Spinal cord (tissue), 9 donors: ENCODE measurements at regions not wholly inside any gene's neighbourhood (a gene's known extent, or its start where the extent isn't known, plus 50 kb on each side); places are given as distances from the start of the nearest gene placed in this dataset.
A peak's percentile ranks its signal among the peaks of the same experiment; 100 is the strongest.

Source experiments
- DNase-seq, 6 donors: peaks; one replicate each; pipeline versions ENCODE4 v3.0.0 to v3.0.0-alpha.2; 2013 to 2015; ENCODE audit warnings: low spot score in 6 of 6, low read depth in 4 of 6
- H3K27ac ChIP-seq: one replicate; pipeline ENCODE4 v1.5.1; 2013; ENCODE audit warnings: low read depth, low read length, control low read depth
- H3K27me3 ChIP-seq: one replicate; pipeline ENCODE4 v1.6.1; 2013; ENCODE audit warnings: low read length; ENCODE audit not compliant: control insufficient read depth, insufficient read depth
- H3K36me3 ChIP-seq: one replicate; pipeline ENCODE4 v1.6.1; 2013; ENCODE audit warnings: low read length; ENCODE audit not compliant: control insufficient read depth, insufficient read depth
- H3K4me1 ChIP-seq: one replicate; pipeline ENCODE4 v1.6.1; 2013; ENCODE audit warnings: low read length; ENCODE audit not compliant: control insufficient read depth, insufficient read depth
- H3K4me3 ChIP-seq: one replicate; pipeline ENCODE4 v1.5.1; 2013; ENCODE audit warnings: low read depth, low read length, control low read depth
- H3K9me3 ChIP-seq: one replicate; pipeline ENCODE4 v1.6.1; 2013; ENCODE audit warnings: low read length; ENCODE audit not compliant: control insufficient read depth, insufficient read depth
- WGBS: methylation state at CpG from one replicate; pipeline ENCODE4 v1.1.5; 2013; ENCODE audit warnings: missing lambda C conversion rate; ENCODE audit not compliant: insufficient coverage; 5-methylcytosine and 5-hydroxymethylcytosine counted together
- donor health status: healthy.

DNA sequence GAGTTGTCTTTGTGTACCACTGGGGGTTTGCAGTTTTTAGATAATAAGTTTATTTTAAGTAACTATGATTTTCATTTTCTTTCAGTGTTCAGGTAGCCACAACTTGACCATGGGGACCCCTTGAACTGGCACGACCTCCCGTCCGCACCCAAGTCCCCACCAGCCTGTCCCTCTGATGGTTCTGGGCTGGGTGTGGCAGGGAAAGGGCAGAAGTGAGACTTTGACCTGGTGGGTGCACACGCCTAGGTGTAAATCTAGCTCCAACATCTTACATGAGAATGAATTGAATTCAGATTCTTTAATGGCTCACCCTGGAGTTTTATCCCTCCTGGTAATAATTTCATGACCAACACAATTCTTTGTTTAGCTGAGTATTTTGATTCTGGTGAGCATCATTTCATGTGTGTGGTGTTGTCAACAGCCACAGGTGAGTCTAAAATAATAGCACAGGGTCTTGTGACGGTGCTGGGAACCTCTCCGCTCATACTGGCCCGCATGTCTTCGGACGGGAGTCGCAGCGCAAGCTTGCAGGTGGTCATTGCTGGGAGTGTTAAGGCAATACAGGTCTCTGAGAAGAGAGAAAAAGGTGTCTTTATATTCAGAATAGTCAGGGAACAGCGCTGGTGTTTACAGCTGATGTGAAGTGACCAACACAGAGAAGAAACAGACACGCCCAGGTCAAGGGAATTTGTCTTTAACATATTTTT lies 50.8 kb upstream of the POFUT2 start:
- H3K9me3 ChIP-seq, result no peaks in the 10 kb centered on the region
- WGBS, result 94% methylated on average over 7 of the region's 13 CpGs
- no peaks in the 10 kb centered on the region for H3K36me3 ChIP-seq
- no peaks in the 10 kb centered on the region for H3K27me3 ChIP-seq
- H3K4me1 ChIP-seq, result peaks cover 40% of the 10 kb centered on the region
- no peak overlapping the region for H3K4me3 ChIP-seq
- H3K27ac ChIP-seq, result no peak overlapping the region
- DNase-seq, result no peak

DNA sequence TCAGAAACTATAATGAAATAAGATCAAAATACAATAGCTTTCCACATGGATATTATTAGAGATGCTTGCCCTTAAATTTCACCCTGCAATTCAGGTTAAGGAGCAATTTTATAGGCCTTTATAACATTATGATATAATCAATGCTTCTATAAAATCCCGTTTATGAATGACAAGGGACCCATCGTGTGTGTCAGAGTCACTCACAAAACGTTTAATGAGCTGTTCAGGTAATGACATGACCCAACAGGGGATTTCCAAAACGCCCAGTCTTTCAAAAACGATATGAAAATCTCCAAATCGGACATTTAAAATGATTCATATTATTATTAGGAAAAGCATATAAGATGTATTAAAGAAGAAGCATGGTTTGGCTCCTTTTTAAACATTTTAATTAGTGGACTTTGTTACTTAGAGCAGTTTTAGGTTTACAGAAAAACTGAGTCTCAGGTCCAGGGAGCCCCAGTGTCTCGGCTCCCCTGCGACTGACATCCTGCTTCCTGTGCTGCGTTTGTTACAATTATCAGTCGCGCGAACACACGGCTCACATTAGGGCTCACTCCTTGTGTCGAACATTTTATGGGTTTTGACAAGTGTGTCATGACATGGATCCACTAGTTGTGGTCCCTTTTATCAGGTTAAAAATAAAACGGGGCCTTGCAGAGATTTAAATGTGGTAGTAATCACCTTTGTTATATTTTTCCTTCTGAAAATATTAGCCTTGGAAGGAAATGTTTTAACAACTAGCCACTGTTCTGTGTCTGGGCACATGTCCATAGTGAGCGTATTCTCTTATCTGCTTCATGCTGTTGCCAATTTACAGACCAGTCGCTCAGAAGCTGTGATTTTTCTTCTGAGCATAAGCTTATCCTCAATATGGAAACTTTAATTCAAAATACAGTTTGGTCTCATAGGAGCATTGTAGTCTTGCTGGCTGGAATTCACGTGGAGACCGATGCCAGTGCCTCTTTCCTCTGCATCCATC lies 52.0 kb upstream of the POFUT2 start:
- WGBS, result 76% methylated on average over 8 of the region's 19 CpGs
- DNase-seq, result peak in 1 of 6 donors; percentile 83

DNA sequence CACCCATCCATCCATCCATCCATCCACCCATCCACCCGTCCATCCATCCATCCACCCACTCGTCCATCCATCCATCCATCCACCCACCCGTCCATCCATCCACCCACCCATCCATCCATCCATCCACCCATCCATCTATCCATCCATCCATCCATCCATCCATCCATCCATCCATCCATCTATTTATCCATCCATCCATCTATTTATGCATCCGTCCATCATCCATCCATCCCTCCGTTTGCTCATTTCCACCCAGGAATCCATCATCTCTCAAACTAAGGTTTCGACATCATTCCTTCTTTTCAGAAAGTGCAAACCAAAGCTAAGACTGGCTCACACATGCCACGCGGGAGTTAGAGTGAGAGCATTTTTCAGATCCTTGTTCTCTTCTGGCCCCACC lies 52.8 kb upstream of the POFUT2 start:
- no peak for DNase-seq
- Histone ChIP-seq H3K27me3 (no peaks in the 10 kb centered on the region), H3K27ac (no peak overlapping the region), H3K4me1 (peaks cover 21% of the 10 kb centered on the region), H3K36me3 (no peaks in the 10 kb centered on the region), H3K9me3 (no peaks in the 10 kb centered on the region), H3K4me3 (no peak overlapping the region)
- 91% methylated on average over 6 of the region's 8 CpGs for WGBS

More for the DNA sequence above, 52.0 kb upstream of the POFUT2 start:
- Histone ChIP-seq H3K27ac (no peak overlapping the region), H3K36me3 (no peaks in the 10 kb centered on the region), H3K4me1 (peaks cover 27% of the 10 kb centered on the region), H3K27me3 (no peaks in the 10 kb centered on the region), H3K9me3 (no peaks in the 10 kb centered on the region), H3K4me3 (no peak overlapping the region)

DNA sequence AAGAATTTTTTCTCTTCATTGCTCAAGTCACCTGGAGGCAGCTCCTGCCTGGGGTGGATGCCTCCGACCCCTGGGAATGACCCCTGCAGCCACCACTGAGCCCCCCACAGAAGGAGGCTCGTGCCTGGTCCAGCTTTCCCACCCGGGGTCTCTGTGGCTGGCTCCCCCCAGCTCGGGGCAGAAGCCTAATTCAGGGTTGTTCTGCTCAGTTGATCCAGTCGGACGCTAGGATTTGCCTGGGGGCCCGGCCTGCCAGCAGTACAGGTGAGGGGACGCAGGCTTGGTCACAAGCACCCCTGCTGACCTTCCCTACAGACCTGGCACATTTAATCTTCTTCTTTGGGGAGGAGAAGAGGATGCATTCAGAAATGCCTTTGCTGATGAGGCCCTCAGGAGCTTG lies 53.6 kb upstream of the POFUT2 start:
- no peak for DNase-seq
- Histone ChIP-seq H3K4me3 (no peak overlapping the region), H3K9me3 (no peaks in the 10 kb centered on the region), H3K27me3 (no peaks in the 10 kb centered on the region), H3K27ac (no peak overlapping the region), H3K36me3 (no peaks in the 10 kb centered on the region), H3K4me1 (peaks cover 13% of the 10 kb centered on the region)
- WGBS, result 49% methylated on average over 7 of the region's 8 CpGs

DNA sequence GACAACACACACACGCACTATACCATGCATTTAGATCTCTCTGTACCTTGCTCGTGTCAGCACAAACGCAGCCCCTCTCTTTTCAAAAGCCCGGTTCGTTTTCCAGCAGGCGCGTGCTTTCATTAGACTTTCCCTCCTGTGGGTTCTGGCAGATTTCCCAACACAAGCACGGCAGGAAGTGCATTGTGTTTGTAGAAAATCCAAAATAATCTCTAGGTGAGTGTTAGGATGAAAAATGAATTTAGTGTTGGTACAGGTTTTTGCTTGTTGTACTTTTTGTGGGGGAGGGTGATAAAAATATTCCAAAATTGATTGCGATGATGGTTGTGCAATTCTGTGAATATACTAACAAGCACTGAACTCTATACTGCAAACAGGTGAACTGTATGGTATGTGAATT lies 54.1 kb upstream of the POFUT2 start:
- Histone ChIP-seq H3K27me3 (no peaks in the 10 kb centered on the region), H3K27ac (no peak overlapping the region), H3K9me3 (no peaks in the 10 kb centered on the region), H3K36me3 (no peaks in the 10 kb centered on the region), H3K4me3 (no peak overlapping the region), H3K4me1 (peaks cover 8% of the 10 kb centered on the region)
- WGBS, result 8% methylated on average over 3 of the region's 9 CpGs
- DNase-seq, result peak in 2 of 6 donors; percentile 68 to 88

- no peak for DNase-seq
- Histone ChIP-seq H3K9me3 (no peaks in the 10 kb centered on the region), H3K27ac (no peak overlapping the region), H3K4me1 (peaks cover 20% of the 10 kb centered on the region), H3K36me3 (no peaks in the 10 kb centered on the region), H3K4me3 (no peak overlapping the region), H3K27me3 (peaks cover 6% of the 10 kb centered on the region)
- 92% methylated on average over 10 of the region's 15 CpGs for WGBS
Observed at GRCh38 chr21:45343891-45344290, 56.2 kb upstream of the POFUT2 start.

DNA sequence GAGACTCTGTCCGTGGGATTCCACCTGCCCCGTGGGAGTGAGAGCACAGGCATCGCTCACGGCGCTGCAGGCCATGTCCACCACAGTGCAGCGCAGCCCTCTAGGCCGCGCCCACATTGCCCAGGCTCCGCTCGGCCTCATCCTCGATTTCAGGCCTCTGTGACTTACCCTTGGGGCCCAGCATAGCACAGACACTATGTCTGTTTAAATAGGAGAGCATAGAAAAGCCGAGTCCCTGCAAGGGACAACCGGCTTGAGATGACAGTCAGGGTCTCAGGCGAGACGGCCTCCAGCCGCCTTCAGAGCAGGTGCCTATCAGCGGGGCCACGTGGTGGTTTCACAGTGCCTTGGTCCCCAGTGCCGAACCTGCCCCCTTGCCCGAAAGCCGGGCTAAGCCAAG lies 56.9 kb upstream of the POFUT2 start:
- peaks cover 6% of the 10 kb centered on the region for H3K27me3 ChIP-seq
- no peak overlapping the region for H3K4me3 ChIP-seq
- H3K27ac ChIP-seq, result no peak overlapping the region
- H3K36me3 ChIP-seq, result no peaks in the 10 kb centered on the region
- peaks cover 27% of the 10 kb centered on the region for H3K4me1 ChIP-seq
- no peak for DNase-seq
- no peaks in the 10 kb centered on the region for H3K9me3 ChIP-seq
- WGBS, result 93% methylated on average over 21 of the region's 21 CpGs

DNA sequence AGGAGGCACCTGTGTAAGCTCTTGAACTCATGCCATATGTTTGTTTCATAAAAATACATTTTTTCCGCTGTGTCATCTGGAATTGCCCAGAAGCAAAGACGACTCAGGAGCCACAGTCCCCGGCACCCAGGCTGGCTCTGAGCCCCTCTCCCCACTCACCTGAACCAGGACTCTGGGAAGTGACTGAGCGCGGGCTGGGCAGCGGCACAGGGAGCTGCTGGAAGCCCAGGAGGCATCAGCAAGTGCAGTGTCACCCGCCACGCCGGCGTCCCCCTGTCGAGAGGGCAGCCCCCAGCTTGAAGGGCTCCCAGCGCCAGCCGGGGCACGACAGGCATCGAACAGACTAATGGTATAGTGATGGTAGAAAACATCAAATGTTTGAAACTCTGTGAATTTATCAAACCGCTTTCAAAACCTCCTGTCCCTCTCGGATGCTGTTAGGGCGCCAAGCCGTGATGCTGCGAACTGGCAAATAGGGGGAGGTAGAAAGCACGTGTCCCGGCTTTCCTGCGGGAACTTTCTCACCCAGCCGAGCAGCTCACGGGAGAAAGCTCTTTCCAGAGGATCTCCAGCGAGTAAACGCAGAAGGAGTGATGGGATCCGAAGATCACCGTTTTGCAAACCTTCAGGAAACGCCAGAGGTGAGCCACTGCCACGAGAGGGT lies 57.8 kb upstream of the COL18A1 start:
- Histone ChIP-seq H3K27ac (no peak overlapping the region), H3K4me3 (no peak overlapping the region), H3K36me3 (no peaks in the 10 kb centered on the region), H3K27me3 (peaks cover 6% of the 10 kb centered on the region), H3K9me3 (no peaks in the 10 kb centered on the region), H3K4me1 (peaks cover 35% of the 10 kb centered on the region)
- DNase-seq, result peak in 1 of 6 donors; percentile 55
- WGBS, result 43% methylated on average over 29 of the region's 31 CpGs

GRCh38 chr21:45347712-45348499 lies 57.1 kb upstream of the COL18A1 start:
- Histone ChIP-seq H3K4me3 (no peak overlapping the region), H3K4me1 (peaks cover 35% of the 10 kb centered on the region), H3K27me3 (peaks cover 6% of the 10 kb centered on the region), H3K27ac (no peak overlapping the region), H3K9me3 (no peaks in the 10 kb centered on the region), H3K36me3 (no peaks in the 10 kb centered on the region)
- 64% methylated on average over 24 of the region's 25 CpGs for WGBS
- no peak for DNase-seq
